ENCODE measurements at regions not wholly inside any gene's neighbourhood (a gene's known extent, or its start where the extent isn't known, plus 50 kb on each side); places are given as distances from the start of the nearest gene placed in this dataset.

DNA sequence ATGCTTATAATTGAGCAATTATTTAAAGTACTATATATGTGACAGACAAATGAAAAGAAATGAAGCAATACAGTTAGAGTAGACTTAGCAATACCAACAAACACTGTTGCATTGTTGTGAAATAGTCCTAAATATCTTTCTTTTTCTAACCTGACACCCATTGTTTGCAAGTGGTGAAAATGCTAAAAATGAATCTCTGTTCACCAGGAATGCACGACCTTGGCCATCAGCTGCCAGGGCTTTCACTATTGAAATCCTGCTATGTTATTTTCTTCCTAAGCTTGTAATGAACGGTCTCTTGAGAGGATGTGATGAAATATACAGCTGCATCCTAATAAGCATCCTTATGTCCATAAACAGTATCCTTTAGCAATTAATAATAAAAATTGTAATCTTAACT, 136.2 kb upstream of the MGAT5 start:
- TF ChIP-seq CTCF (IDR thresholded peaks at IDR 0.05): no peak
- no peak for TF ChIP-seq POLR2A (IDR thresholded peaks at IDR 0.05)
